ENCODE measurements at regions not wholly inside any gene's neighbourhood (a gene's known extent, or its start where the extent isn't known, plus 50 kb on each side); places are given as distances from the start of the nearest gene placed in this dataset.

GRCh38 chr4:147388018-147388417 is 92.9 kb upstream of the EDNRA start:
- no peak overlapping the region for H3K4me3 Mint-ChIP-seq
- H3K27me3 Mint-ChIP-seq: no peaks in the 10 kb centered on the region
- H3K27ac Mint-ChIP-seq: no peak overlapping the region
- H3K4me1 Mint-ChIP-seq: no peaks in the 10 kb centered on the region
- peaks cover 5% of the 10 kb centered on the region for H3K9me3 Mint-ChIP-seq
- H3K36me3 Mint-ChIP-seq: no peaks in the 10 kb centered on the region

- Mint-ChIP-seq H3K27me3 (no peaks in the 10 kb centered on the region), H3K9me3 (peaks cover 4% of the 10 kb centered on the region), H3K4me1 (no peaks in the 10 kb centered on the region), H3K4me3 (no peak overlapping the region), H3K36me3 (no peaks in the 10 kb centered on the region), H3K27ac (no peak overlapping the region)
Measured at GRCh38 chr4:147396105-147396504, 84.8 kb upstream of the EDNRA start.

- Mint-ChIP-seq H3K9me3 (no peaks in the 10 kb centered on the region), H3K4me1 (no peaks in the 10 kb centered on the region), H3K27ac (no peak overlapping the region), H3K27me3 (no peaks in the 10 kb centered on the region), H3K4me3 (no peak overlapping the region), H3K36me3 (no peaks in the 10 kb centered on the region)
Measured at GRCh38 chr4:147398556-147398955, 82.3 kb upstream of the EDNRA start.

GRCh38 chr4:147400721-147401120 is 80.2 kb upstream of the EDNRA start:
- H3K36me3 Mint-ChIP-seq: no peaks in the 10 kb centered on the region
- H3K27ac Mint-ChIP-seq: no peak overlapping the region
- no peaks in the 10 kb centered on the region for H3K4me1 Mint-ChIP-seq
- no peak overlapping the region for H3K4me3 Mint-ChIP-seq
- no peaks in the 10 kb centered on the region for H3K27me3 Mint-ChIP-seq
- H3K9me3 Mint-ChIP-seq: peaks cover 4% of the 10 kb centered on the region

GRCh38 chr4:147401221-147401620 is 79.7 kb upstream of the EDNRA start:
- Mint-ChIP-seq H3K27ac (no peak overlapping the region), H3K4me3 (no peak overlapping the region), H3K4me1 (no peaks in the 10 kb centered on the region), H3K36me3 (no peaks in the 10 kb centered on the region), H3K9me3 (peaks cover 6% of the 10 kb centered on the region), H3K27me3 (no peaks in the 10 kb centered on the region)

GRCh38 chr4:147407261-147408045 is 73.4 kb upstream of the EDNRA start:
- Mint-ChIP-seq H3K9me3 (peaks cover 6% of the 10 kb centered on the region), H3K36me3 (no peaks in the 10 kb centered on the region), H3K4me1 (no peaks in the 10 kb centered on the region), H3K4me3 (no peak overlapping the region), H3K27me3 (no peaks in the 10 kb centered on the region), H3K27ac (no peak overlapping the region)

- peaks cover 6% of the 10 kb centered on the region for H3K9me3 Mint-ChIP-seq
- no peak overlapping the region for H3K27ac Mint-ChIP-seq
- H3K4me3 Mint-ChIP-seq: no peak overlapping the region
- H3K4me1 Mint-ChIP-seq: no peaks in the 10 kb centered on the region
- H3K36me3 Mint-ChIP-seq: no peaks in the 10 kb centered on the region
- no peaks in the 10 kb centered on the region for H3K27me3 Mint-ChIP-seq
Measured at GRCh38 chr4:147408189-147408588, 72.7 kb upstream of the EDNRA start.

GRCh38 chr4:147409350-147409749 is 71.5 kb upstream of the EDNRA start:
- H3K27me3 Mint-ChIP-seq: no peaks in the 10 kb centered on the region
- no peak overlapping the region for H3K4me3 Mint-ChIP-seq
- H3K27ac Mint-ChIP-seq: no peak overlapping the region

GRCh38 chr4:147418226-147418625 is 62.7 kb upstream of the EDNRA start:
- peaks cover 5% of the 10 kb centered on the region for H3K27me3 Mint-ChIP-seq
- no peaks in the 10 kb centered on the region for H3K36me3 Mint-ChIP-seq
- H3K4me3 Mint-ChIP-seq: no peak overlapping the region
- no peaks in the 10 kb centered on the region for H3K4me1 Mint-ChIP-seq
- H3K9me3 Mint-ChIP-seq: peaks cover 4% of the 10 kb centered on the region
- no peak overlapping the region for H3K27ac Mint-ChIP-seq

More at GRCh38 chr4:147409350-147409749, 71.5 kb upstream of the EDNRA start:
- H3K4me1 Mint-ChIP-seq: no peaks in the 10 kb centered on the region
- H3K9me3 Mint-ChIP-seq: peaks cover 6% of the 10 kb centered on the region
- no peaks in the 10 kb centered on the region for H3K36me3 Mint-ChIP-seq

- no peak overlapping the region for H3K4me3 Mint-ChIP-seq
- H3K27ac Mint-ChIP-seq: no peak overlapping the region
- H3K9me3 Mint-ChIP-seq: peaks cover 6% of the 10 kb centered on the region
- no peaks in the 10 kb centered on the region for H3K36me3 Mint-ChIP-seq
- no peaks in the 10 kb centered on the region for H3K4me1 Mint-ChIP-seq
- H3K27me3 Mint-ChIP-seq: peaks cover 3% of the 10 kb centered on the region
Measured at GRCh38 chr4:147421456-147421855, 59.4 kb upstream of the EDNRA start.

- Mint-ChIP-seq H3K27ac (no peak overlapping the region), H3K9me3 (peaks cover 7% of the 10 kb centered on the region), H3K36me3 (no peaks in the 10 kb centered on the region), H3K4me3 (no peak overlapping the region), H3K4me1 (no peaks in the 10 kb centered on the region), H3K27me3 (no peaks in the 10 kb centered on the region)
Measured at GRCh38 chr4:147423229-147423628, 57.7 kb upstream of the EDNRA start.

- Mint-ChIP-seq H3K4me3 (no peak overlapping the region), H3K27me3 (no peaks in the 10 kb centered on the region)
Measured at GRCh38 chr4:147425019-147425418, 55.9 kb upstream of the EDNRA start.

GRCh38 chr4:147428583-147428982 is 52.3 kb upstream of the EDNRA start:
- Mint-ChIP-seq H3K27me3 (peaks cover 2% of the 10 kb centered on the region), H3K27ac (no peak overlapping the region), H3K36me3 (no peaks in the 10 kb centered on the region), H3K4me3 (no peak overlapping the region), H3K9me3 (peaks cover 23% of the 10 kb centered on the region), H3K4me1 (no peaks in the 10 kb centered on the region)

More at GRCh38 chr4:147425019-147425418, 55.9 kb upstream of the EDNRA start:
- Mint-ChIP-seq H3K27ac (no peak overlapping the region), H3K9me3 (peaks cover 7% of the 10 kb centered on the region), H3K4me1 (no peaks in the 10 kb centered on the region), H3K36me3 (no peaks in the 10 kb centered on the region)

- Mint-ChIP-seq H3K27me3 (peaks cover 2% of the 10 kb centered on the region), H3K27ac (no peak overlapping the region), H3K36me3 (no peaks in the 10 kb centered on the region), H3K4me1 (no peaks in the 10 kb centered on the region), H3K4me3 (no peak overlapping the region), H3K9me3 (peaks cover 23% of the 10 kb centered on the region)
Measured at GRCh38 chr4:147430111-147430510, 50.8 kb upstream of the EDNRA start.
